A549 (cell line): ENCODE measurements at regions not wholly inside any gene's neighbourhood (a gene's known extent, or its start where the extent isn't known, plus 50 kb on each side); places are given as distances from the start of the nearest gene placed in this dataset.
A peak's percentile ranks its signal among the peaks of the same experiment; 100 is the strongest.

Experiments used
- ATAC-seq, 2 experiments: fragments of 200-7000 bp in 1 of 2; fragments of >200 bp in 1 of 2; cut with Nextera tagmentation in 1 of 2; cut with Tn5 transposase in 1 of 2; 3 replicates each; pipeline versions ENCODE4 v1.8.0 to v1.9.1; 2018 to 2020; ENCODE audit warnings: mild to moderate bottlenecking in 1 of 2, moderate library complexity in 1 of 2
- CTCF ChIA-PET: fragments of 300-600 bp; sonication (Branson Sonifier 250); formaldehyde crosslinking; extraction: SDS; loops from one replicate; lab custom pipeline; 2021; ENCODE audit warnings: antibody characterized with exemption, inconsistent platforms; lab: Yijun Ruan, JAX
- POLR2A ChIA-PET: fragments of 350-600 bp; formaldehyde crosslinking; extraction: SDS; loops from one replicate; lab custom pipeline; 2021; ENCODE audit warnings: antibody characterized with exemption, inconsistent platforms; lab: Yijun Ruan, JAX
- DNase-seq, 2 experiments: peaks; one replicate each; pipeline versions ENCODE4 v3.0.0 to v3.0.0-alpha.2; 2011 to 2016; ENCODE audit warnings: low read depth in 1 of 2, low spot score in 1 of 2
- FAIRE-seq: peaks from 2 replicates; lab custom pipeline; 2011; peaks lifted over from hg19 to GRCh38; lab: Jason Lieb, UNC
- H3K27ac ChIP-seq, 2 experiments: fragments of >200 bp; sonication (Bioruptor Twin); formaldehyde crosslinking; 3 replicates each; pipeline ENCODE4 v1.5.1; 2016 to 2017
- H3K4me1 ChIP-seq: fragments of >200 bp; sonication (Bioruptor Twin); formaldehyde crosslinking; 3 replicates; pipeline ENCODE4 v1.6.1; 2016
- H3K4me2 ChIP-seq: fragments of >200 bp; sonication (Bioruptor Twin); formaldehyde crosslinking; 3 replicates; pipeline ENCODE4 v1.6.1; 2016
- H3K4me3 ChIP-seq: fragments of >200 bp; sonication (Bioruptor Twin); formaldehyde crosslinking; 3 replicates; pipeline ENCODE4 v1.5.1; 2016
- H3K9me3 ChIP-seq: fragments of >200 bp; sonication (Bioruptor Twin); formaldehyde crosslinking; 3 replicates; pipeline ENCODE4 v1.6.1; 2016
- CEBPB ChIP-seq, 2 experiments: fragments of >200 bp in 1 of 2; sonication (Bioruptor Twin) in 1 of 2; formaldehyde crosslinking in 1 of 2; IDR thresholded peaks; 2 replicates each; pipeline ENCODE4 v1.6.1; 2012 to 2016
- CHD2 ChIP-seq: fragments of 150-350 bp; IDR thresholded peaks from 2 replicates; pipeline ENCODE4 v1.6.1; 2014; ENCODE audit warnings: low read length; ENCODE audit not compliant: partially characterized antibody
- EHF ChIP-seq: fragments of 250-450 bp; sonication (Bioruptor Pico); IDR thresholded peaks from 2 replicates; pipeline ENCODE4 v1.5.0; 2020; ENCODE audit warnings: mild to moderate bottlenecking
- FOSB ChIP-seq: fragments of 250-450 bp; sonication (Bioruptor Pico); IDR thresholded peaks from 2 replicates; pipeline ENCODE4 v1.5.0; 2020; ENCODE audit warnings: mild to moderate bottlenecking, moderate library complexity
- FOSL2 ChIP-seq, 2 experiments: fragments of 450-650 bp in 1 of 2; fragments of >200 bp in 1 of 2; sonication (Bioruptor Twin) in 1 of 2; formaldehyde crosslinking; IDR thresholded peaks; 2 replicates each; pipeline versions ENCODE4 v1.5.0 to v1.6.1; 2016 to 2020; ENCODE audit warnings: mild to moderate bottlenecking in 1 of 2, moderate library complexity in 1 of 2
- FOXS1 ChIP-seq: fragments of 250-450 bp; sonication (Bioruptor Pico); IDR thresholded peaks from 2 replicates; pipeline ENCODE4 v1.5.0; 2020; ENCODE audit warnings: mild to moderate bottlenecking, moderate library complexity
- GATA3 ChIP-seq: IDR thresholded peaks from 2 replicates; pipeline ENCODE4 v1.6.1; 2012; ENCODE audit warnings: borderline replicate concordance
- HES2 ChIP-seq: fragments of >200 bp; sonication (Bioruptor Twin); formaldehyde crosslinking; IDR thresholded peaks from 2 replicates; pipeline ENCODE4 v1.6.1; 2016
- HEYL ChIP-seq: fragments of 250-450 bp; sonication (Bioruptor Pico); IDR thresholded peaks from 2 replicates; pipeline ENCODE4 v1.8.0; 2021; ENCODE audit warnings: mild to moderate bottlenecking, moderate library complexity
- HOXA7 ChIP-seq: fragments of 250-450 bp; sonication (Bioruptor Pico); IDR thresholded peaks from 2 replicates; pipeline ENCODE4 v1.5.0; 2020; ENCODE audit warnings: mild to moderate bottlenecking, moderate library complexity
- HOXB13 ChIP-seq: fragments of 250-450 bp; sonication (Bioruptor Pico); IDR thresholded peaks from 2 replicates; pipeline ENCODE4 v1.5.0; 2020; ENCODE audit warnings: low read depth, mild to moderate bottlenecking, moderate library complexity
- JUN ChIP-seq, 2 experiments: fragments of >200 bp; sonication (Bioruptor Twin); formaldehyde crosslinking; IDR thresholded peaks; 2 replicates in 1 of 2; 3 replicates in 1 of 2; pipeline ENCODE4 v1.6.1; 2016 to 2017
- JUNB ChIP-seq: fragments of >200 bp; sonication (Bioruptor Twin); formaldehyde crosslinking; IDR thresholded peaks from 2 replicates; pipeline ENCODE4 v1.6.1; 2016
- KDM1A ChIP-seq: fragments of 200-600 bp; sonication (generic); IDR thresholded peaks from 2 replicates; pipeline ENCODE4 v1.6.1; 2016; ENCODE audit warnings: low read depth, mild to moderate bottlenecking
- MAFK ChIP-seq: fragments of 450-650 bp; IDR thresholded peaks from 2 replicates; pipeline ENCODE4 v1.6.1; 2014; ENCODE audit not compliant: partially characterized antibody
- MYC ChIP-seq: IDR thresholded peaks from 2 replicates; pipeline ENCODE4 v1.6.1; 2012; ENCODE audit warnings: mild to moderate bottlenecking, inconsistent platforms, low read length, improper control_type of control experiment, borderline replicate concordance
- NFE2L2 ChIP-seq: fragments of 150-350 bp; conservative IDR thresholded peaks from 2 replicates; pipeline ENCODE4 v1.6.1; 2014; ENCODE audit warnings: low read length
- NPAS2 ChIP-seq: fragments of 250-450 bp; sonication (Bioruptor Pico); IDR thresholded peaks from 2 replicates; pipeline ENCODE4 v1.8.0; 2022; ENCODE audit warnings: mild to moderate bottlenecking, moderate library complexity, borderline replicate concordance
- POLR2A ChIP-seq: IDR thresholded peaks from 2 replicates; pipeline ENCODE4 v1.6.1; 2012; ENCODE audit warnings: mild to moderate bottlenecking, low read length
- POLR2AphosphoS2 ChIP-seq: conservative IDR thresholded peaks from 2 replicates; pipeline ENCODE4 v1.6.1; 2012; ENCODE audit warnings: low read length, improper control_type of control experiment, inconsistent platforms
- RAD21 ChIP-seq, 2 experiments: fragments of >200 bp in 1 of 2; sonication (Bioruptor Twin) in 1 of 2; formaldehyde crosslinking in 1 of 2; IDR thresholded peaks in 1 of 2; conservative IDR thresholded peaks in 1 of 2; 2 replicates in 1 of 2; 3 replicates in 1 of 2; pipeline ENCODE4 v1.6.1; 2012 to 2018; ENCODE audit warnings: inconsistent platforms in 1 of 2
- RARB ChIP-seq: fragments of 250-450 bp; sonication (Bioruptor Pico); IDR thresholded peaks from 2 replicates; pipeline ENCODE4 v1.8.0; 2021; ENCODE audit warnings: mild to moderate bottlenecking, moderate library complexity
- RNF2 ChIP-seq: fragments of 200-600 bp; sonication (generic); IDR thresholded peaks from 2 replicates; pipeline ENCODE4 v1.6.1; 2016; ENCODE audit warnings: low read depth, mild to moderate bottlenecking, antibody characterized with exemption, moderate library complexity, borderline replicate concordance
- USF2 ChIP-seq: fragments of 450-650 bp; IDR thresholded peaks from 2 replicates; pipeline ENCODE4 v1.6.1; 2014; ENCODE audit warnings: antibody characterized with exemption
- ZNF302 ChIP-seq: fragments of 250-450 bp; sonication (Bioruptor Pico); IDR thresholded peaks from 2 replicates; pipeline ENCODE4 v1.9.0; 2021; ENCODE audit warnings: inconsistent platforms, mild to moderate bottlenecking, moderate library complexity
- WGBS: methylation state at CpG from one replicate; pipeline ENCODE4 v1.1.6; 2017; ENCODE audit errors: missing lambda C conversion rate; 5-methylcytosine and 5-hydroxymethylcytosine counted together
- TF ChIP-seq, protein P1 (sequence below): IDR thresholded peaks from 2 replicates; pipeline ENCODE4 v1.6.1; 2012
- TF ChIP-seq, protein P2 (sequence below): fragments of 250-450 bp; sonication (Bioruptor Pico); IDR thresholded peaks from 2 replicates; pipeline ENCODE4 v1.5.0; 2021; ENCODE audit warnings: mild to moderate bottlenecking, moderate library complexity, borderline replicate concordance

GRCh38 chr2:2731101-2731815 is 400.2 kb upstream of the MYT1L start:
- WGBS = 45% methylated on average over 21 of the region's 21 CpGs
- POLR2A ChIA-PET = no interaction called here
- peak in 1 of 2 experiments; percentile 13; a peak in 1 of 6 replicates for ATAC-seq
- H3K4me3 ChIP-seq = no peak overlapping the region
- no peak for TF ChIP-seq EHF (CRISPR knock-in tag)
- no peak for TF ChIP-seq HOXA7 (CRISPR knock-in tag)
- TF ChIP-seq FOSL2 (IDR thresholded peaks at IDR 0.05) = no peak
- no peak for TF ChIP-seq FOSL2 (CRISPR knock-in tag; IDR thresholded peaks at IDR 0.05)
- no peak for TF ChIP-seq RNF2
- no peak for TF ChIP-seq HES2
- TF ChIP-seq MAFK = no peak
- TF ChIP-seq CEBPB (IDR thresholded peaks at IDR 0.05) = no peak
- TF ChIP-seq, all 56 proteins: peak for 0
- H3K27ac ChIP-seq = no peak overlapping the region
- H3K4me2 ChIP-seq = no peak overlapping the region
- H3K4me1 ChIP-seq = no peaks in the 10 kb centered on the region
- DNase-seq (no peak), FAIRE-seq (no peak)
- CTCF ChIA-PET = interaction anchor here (0.6 to 1.7 kb wide), 2 partner anchors 32 to 276 kb away, joined by 3 to 4 read pairs; no protein-coding TSS in a partner anchor
- no peaks in the 10 kb centered on the region for H3K9me3 ChIP-seq

GRCh38 chr2:2730301-2730833 is 399.3 kb upstream of the MYT1L start:
- CTCF ChIA-PET = interaction anchor here (0.6 to 1.7 kb wide), 2 partner anchors 31 to 275 kb away, joined by 3 to 4 read pairs; no protein-coding TSS in a partner anchor
- POLR2A ChIA-PET = no interaction called here
- Histone ChIP-seq H3K4me3 (no peak overlapping the region), H3K4me2 (no peak overlapping the region), H3K9me3 (no peaks in the 10 kb centered on the region)
- WGBS = 27% methylated on average over 13 of the region's 18 CpGs
- DNase-seq = no peak
- ATAC-seq = no peak; a peak in 1 of 6 replicates
- no peak for FAIRE-seq
- TF ChIP-seq FOSB (CRISPR knock-in tag) (no peak), JUN (IDR thresholded peaks at IDR 0.05) (no peak), HEYL (CRISPR knock-in tag) (no peak), KDM1A (no peak), FOXS1 (no peak), HOXB13 (CRISPR knock-in tag) (no peak), MYC (no peak)
- TF ChIP-seq, all 56 proteins: peak for 0
- Histone ChIP-seq H3K27ac (no peak overlapping the region), H3K4me1 (no peaks in the 10 kb centered on the region)

DNA sequence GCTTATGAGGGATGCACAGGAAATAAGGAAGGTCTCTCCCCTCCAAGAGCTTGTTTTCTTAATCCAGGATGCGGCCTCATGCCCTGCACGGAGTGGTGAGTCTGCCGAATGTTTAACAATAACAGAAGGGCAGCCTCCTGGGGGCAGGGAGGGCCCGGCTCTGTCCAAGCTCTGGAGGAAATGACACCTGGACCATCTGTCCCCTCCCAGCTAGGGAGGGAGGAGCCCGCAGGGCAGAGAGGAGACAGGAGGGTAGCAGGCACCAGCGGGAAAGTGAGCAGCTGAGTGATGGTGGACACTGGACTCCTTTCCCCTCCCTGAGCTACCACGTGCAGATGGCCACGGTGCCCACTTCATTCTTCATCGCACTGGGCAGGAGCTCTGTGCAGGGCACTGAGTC is 398.2 kb upstream of the MYT1L start:
- ChIA-PET POLR2A (no interaction called here), CTCF (no interaction called here)
- Histone ChIP-seq H3K9me3 (no peaks in the 10 kb centered on the region), H3K27ac (no peak overlapping the region), H3K4me3 (no peak overlapping the region), H3K4me1 (no peaks in the 10 kb centered on the region), H3K4me2 (no peak overlapping the region)
- ATAC-seq (no peak), FAIRE-seq (no peak), DNase-seq (no peak)
- WGBS = 31% methylated on average over 8 of the region's 9 CpGs
- no peak for TF ChIP-seq HOXA7 (CRISPR knock-in tag)
- TF ChIP-seq NFE2L2 = no peak
- no peak for TF ChIP-seq HES2
- no peak for TF ChIP-seq EHF (CRISPR knock-in tag)
- TF ChIP-seq NPAS2 = no peak
- no peak for TF ChIP-seq GATA3
- TF ChIP-seq POLR2AphosphoS2 = no peak
- TF ChIP-seq CHD2 = no peak
- no peak for TF ChIP-seq JUNB
- TF ChIP-seq ZNF302 (CRISPR knock-in tag) = no peak
- no peak for TF ChIP-seq HEYL (CRISPR knock-in tag)
- TF ChIP-seq USF2 = no peak
- no peak for TF ChIP-seq RAD21 (conservative IDR thresholded peaks at IDR 0.05 in 1 of 2, IDR thresholded peaks at IDR 0.05 in 1 of 2)
- TF ChIP-seq, protein P1, sequence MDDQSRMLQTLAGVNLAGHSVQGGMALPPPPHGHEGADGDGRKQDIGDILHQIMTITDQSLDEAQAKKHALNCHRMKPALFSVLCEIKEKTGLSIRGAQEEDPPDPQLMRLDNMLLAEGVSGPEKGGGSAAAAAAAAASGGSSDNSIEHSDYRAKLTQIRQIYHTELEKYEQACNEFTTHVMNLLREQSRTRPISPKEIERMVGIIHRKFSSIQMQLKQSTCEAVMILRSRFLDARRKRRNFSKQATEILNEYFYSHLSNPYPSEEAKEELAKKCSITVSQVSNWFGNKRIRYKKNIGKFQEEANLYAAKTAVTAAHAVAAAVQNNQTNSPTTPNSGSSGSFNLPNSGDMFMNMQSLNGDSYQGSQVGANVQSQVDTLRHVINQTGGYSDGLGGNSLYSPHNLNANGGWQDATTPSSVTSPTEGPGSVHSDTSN = no peak
- no peak for TF ChIP-seq RARB (CRISPR knock-in tag)
- no peak for TF ChIP-seq POLR2A
- TF ChIP-seq, protein P2, sequence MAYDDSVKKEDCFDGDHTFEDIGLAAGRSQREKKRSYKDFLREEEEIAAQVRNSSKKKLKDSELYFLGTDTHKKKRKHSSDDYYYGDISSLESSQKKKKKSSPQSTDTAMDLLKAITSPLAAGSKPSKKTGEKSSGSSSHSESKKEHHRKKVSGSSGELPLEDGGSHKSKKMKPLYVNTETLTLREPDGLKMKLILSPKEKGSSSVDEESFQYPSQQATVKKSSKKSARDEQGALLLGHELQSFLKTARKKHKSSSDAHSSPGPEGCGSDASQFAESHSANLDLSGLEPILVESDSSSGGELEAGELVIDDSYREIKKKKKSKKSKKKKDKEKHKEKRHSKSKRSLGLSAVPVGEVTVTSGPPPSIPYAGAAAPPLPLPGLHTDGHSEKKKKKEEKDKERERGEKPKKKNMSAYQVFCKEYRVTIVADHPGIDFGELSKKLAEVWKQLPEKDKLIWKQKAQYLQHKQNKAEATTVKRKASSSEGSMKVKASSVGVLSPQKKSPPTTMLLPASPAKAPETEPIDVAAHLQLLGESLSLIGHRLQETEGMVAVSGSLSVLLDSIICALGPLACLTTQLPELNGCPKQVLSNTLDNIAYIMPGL = no peak
- no peak for TF ChIP-seq HOXB13 (CRISPR knock-in tag)
